GF-D8 (cell line): ENCODE measurements at regions not wholly inside any gene's neighbourhood (a gene's known extent, or its start where the extent isn't known, plus 50 kb on each side); places are given as distances from the start of the nearest gene placed in this dataset.
"Not testable (repeated sequence)": the region's sequence is repeated elsewhere in the genome, so short reads cannot be mapped to it uniquely, and the experiment has no call there.

Experiments used
- DNase-seq: peaks from one replicate; lab custom pipeline; 2025; lab: John Stamatoyannopoulos, UW

GRCh38 chr7:20520530-20520929 lies 94.9 kb upstream of the ABCB5 start:
- DNase-seq: no peak

DNA sequence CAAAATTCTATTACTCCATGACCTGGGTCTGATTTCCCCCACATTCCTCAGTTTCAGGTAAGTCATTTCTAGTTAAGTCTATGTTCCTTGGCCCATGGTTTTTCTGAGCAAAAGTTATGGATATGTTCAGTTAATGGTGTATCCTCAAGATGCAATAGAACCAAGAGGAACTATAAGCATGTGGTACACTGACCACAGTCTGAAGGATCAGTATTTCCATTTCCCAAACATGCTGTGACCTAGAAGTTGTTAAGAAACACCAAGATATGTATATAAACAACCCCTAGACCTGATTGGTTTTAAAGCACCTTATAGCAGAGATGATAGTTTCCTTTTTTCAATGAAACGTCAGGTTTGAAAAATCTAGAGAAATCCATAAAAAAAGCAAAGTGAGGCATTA lies 94.2 kb upstream of the ABCB5 start:
- no peak for DNase-seq

DNA sequence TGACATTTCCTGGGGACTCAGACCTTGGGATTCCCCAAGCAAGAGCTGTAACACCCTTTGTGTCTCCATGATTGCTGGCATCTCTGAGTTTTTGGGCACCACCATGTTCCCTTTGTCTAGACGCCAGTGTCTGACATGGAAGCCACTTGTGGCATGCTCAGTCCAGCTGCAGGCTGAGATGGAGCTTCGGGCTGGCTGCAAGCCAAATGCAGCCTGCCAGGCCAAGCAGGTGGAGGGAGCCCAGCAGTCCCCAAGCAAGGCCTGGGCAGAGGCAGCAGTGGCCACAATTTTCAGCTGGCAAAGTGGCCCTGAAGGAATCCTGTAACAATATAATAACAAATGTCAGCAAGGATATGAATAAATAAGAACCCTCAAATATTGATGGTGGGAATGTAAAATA lies 86.2 kb upstream of the ABCB5 start:
- DNase-seq: no peak

- DNase-seq: no peak
These were observed 82.6 kb upstream of the ABCB5 start for GRCh38 chr7:20532890-20533289.

DNA sequence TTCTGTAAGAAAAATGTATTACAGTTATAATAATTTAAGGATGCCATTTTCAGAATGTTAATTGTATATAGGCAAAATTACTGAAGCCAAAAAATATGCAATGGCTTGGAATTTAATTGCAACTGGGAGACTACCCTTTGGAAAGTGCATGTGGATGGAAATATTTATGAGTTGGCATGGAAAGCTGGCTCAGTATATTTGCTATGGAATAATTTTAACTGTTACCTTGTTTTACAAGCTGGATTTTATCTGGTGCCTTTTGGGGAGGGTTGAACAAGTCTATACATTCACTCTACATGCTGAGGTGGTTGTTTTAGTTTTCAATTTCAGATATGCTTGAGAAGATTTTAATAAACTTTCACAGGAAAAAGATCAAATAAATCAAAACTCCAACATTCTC lies 80.9 kb upstream of the ABCB5 start:
- DNase-seq: no peak

DNA sequence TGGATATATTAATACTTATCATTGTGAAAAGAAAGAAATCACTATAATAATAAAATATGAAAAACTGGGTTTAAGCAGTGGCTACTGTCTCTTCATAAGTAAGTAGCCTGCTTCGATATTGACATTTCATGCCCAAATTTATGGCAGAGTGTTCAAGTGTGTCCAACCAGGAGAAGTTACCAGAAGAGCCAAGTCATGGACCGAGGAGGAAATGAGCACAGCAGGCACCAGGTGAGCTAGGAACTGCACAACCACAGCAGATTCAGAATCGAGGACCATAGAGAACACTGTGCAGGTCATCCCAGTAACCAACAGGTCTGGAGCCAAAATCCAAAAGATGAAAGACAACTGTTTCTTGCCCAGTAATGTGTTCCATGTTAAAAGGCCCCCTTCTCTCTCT lies 79.9 kb upstream of the ABCB5 start:
- DNase-seq: no peak

- no peak for DNase-seq
These were observed 76.3 kb upstream of the ABCB5 start for GRCh38 chr7:20539201-20539600.

GRCh38 chr7:20541608-20542349 lies 73.7 kb upstream of the ABCB5 start:
- DNase-seq: no peak

- DNase-seq: no peak
These were observed 72.9 kb upstream of the ABCB5 start for GRCh38 chr7:20542594-20542993.

DNA sequence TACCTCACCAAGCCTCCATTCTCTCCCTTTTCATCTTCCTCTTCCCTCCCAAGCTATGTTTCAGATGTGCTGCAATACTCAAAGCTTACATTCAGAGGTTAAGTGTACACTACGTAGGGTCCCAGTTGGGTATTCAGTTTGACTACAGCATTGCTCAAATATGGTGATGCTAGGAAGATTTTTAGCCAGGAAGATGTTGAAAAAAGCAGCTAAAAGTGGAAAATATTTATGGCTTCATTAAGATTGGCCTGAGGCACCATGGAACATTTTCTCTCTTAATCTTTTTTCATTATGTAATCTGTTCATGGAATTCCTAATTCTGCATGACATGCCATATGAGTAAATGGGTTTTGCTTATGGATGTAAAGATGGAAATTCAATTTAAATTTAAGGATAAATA lies 72.0 kb upstream of the ABCB5 start:
- DNase-seq: no peak

- DNase-seq: no peak
These were observed 70.5 kb upstream of the ABCB5 start for GRCh38 chr7:20545016-20545415.

GRCh38 chr7:20546958-20547357 lies 68.5 kb upstream of the ABCB5 start:
- DNase-seq: not testable (repeated sequence)

DNA sequence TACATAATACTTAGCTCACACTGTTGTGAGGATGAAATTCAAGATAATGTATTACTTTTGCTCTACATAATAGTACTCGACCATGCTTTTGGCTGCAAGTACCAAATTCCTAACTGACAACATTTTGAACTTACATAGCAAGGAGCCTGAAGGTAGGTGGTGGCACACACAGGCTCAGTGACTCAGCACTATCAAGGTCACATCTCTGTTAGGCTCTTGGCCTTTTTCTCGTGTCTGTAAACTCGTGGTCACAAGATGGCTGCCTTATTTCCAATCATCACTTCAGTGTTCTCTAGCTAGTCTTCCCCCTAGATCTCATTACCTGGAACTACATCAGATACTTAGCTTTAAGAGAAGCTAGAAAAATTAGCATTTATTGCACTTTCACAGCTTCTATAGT lies 61.4 kb upstream of the ABCB5 start:
- no peak for DNase-seq

GRCh38 chr7:20556091-20556490 lies 59.4 kb upstream of the ABCB5 start:
- DNase-seq: no peak

GRCh38 chr7:20557116-20557515 lies 58.4 kb upstream of the ABCB5 start:
- DNase-seq: no peak

GRCh38 chr7:20558963-20559716 lies 56.3 kb upstream of the ABCB5 start:
- no peak for DNase-seq

- no peak for DNase-seq
These were observed 55.6 kb upstream of the ABCB5 start for GRCh38 chr7:20559883-20560282.

DNA sequence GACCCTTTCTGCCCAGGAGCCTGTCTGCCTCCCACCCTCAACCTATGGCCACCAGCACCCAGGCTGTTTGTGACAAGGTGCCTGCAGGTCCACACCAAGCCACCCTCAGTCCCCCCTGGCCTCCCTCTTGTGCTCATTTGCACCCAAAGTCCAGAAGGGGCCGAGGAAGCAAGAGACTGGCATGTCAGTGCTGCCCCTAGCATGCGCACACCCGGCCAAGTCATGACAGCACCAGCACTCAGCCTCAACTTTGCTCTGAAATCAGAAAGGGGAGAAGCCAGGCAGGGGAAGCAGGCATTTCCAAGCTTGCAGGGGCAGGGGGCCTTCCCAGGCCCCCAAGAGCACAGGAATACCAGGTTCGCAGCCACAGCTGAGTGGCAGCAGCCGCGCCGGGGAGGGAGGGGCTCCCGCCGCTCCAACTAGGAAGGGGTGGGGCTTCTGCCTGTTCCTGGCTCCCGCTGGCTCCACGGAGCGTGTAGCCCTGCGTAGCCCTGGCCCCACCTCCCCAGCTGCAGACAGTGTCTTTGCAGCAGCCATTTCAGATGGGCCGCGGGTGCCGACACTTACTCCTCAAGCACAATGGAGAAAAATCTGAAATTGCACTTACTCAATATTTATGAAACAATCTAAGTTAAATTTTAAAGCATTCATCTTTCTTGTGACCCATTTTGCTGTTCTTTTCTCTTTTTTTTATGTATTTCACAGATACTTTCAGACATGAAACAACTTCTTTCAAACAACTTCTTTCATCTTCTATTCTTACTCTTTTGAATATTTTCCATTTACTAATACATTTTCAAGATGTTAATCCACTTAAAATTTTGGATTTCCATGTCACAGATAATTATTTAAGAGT lies 54.9 kb upstream of the ABCB5 start:
- no peak for DNase-seq

GRCh38 chr7:20561466-20561865 lies 54.0 kb upstream of the ABCB5 start:
- no peak for DNase-seq

- DNase-seq: no peak
These were observed 53.6 kb upstream of the ABCB5 start for GRCh38 chr7:20561908-20562307.

DNA sequence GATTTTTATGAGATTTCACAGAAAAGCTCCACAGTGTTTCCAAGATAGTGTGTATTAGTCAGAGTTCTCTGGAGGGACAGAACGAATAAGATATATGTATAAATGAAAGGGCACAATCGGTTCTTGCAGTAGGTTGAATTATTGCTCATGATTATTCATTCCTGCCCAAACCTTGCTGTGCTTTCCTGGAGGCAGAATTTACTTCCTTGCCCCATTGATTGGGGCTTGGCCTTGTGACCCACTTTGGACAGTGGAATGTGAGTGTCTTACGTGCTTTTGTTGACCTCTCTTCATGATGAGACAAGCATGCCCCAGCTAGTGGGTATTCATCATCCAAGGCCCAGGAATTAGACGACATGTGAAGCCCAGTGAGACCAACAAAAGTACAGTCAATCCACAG lies 53.0 kb upstream of the ABCB5 start:
- DNase-seq: no peak
